ENCODE measurements at regions not wholly inside any gene's neighbourhood (a gene's known extent, or its start where the extent isn't known, plus 50 kb on each side); places are given as distances from the start of the nearest gene placed in this dataset.

GRCh38 chr17:72462407-72462806, 341.6 kb downstream of the SOX9 start:
- no peak for TF ChIP-seq CTCF (IDR thresholded peaks at IDR 0.05)
- no peak for TF ChIP-seq POLR2A (IDR thresholded peaks at IDR 0.05)

Data from testis (tissue), 2 donors.